NB4 (cell line): ENCODE measurements at regions not wholly inside any gene's neighbourhood (a gene's known extent, or its start where the extent isn't known, plus 50 kb on each side); places are given as distances from the start of the nearest gene placed in this dataset.

Experiments
- DNase-seq: peaks from one replicate; pipeline ENCODE4 v3.0.0; 2010; ENCODE audit warnings: low read depth
- H3K4me3 ChIP-seq: one replicate; pipeline ENCODE4 v1.5.1; 2011; ENCODE audit warnings: mild to moderate bottlenecking, low read depth, low read length, moderate library complexity
- CTCF ChIP-seq: IDR thresholded peaks from one replicate; pipeline ENCODE4 v1.5.1; 2012; ENCODE audit warnings: low read depth, low read length
- MYC ChIP-seq: IDR thresholded peaks from 2 replicates; pipeline ENCODE4 v1.6.1; 2011; ENCODE audit warnings: low read depth, low read length
- POLR2A ChIP-seq: IDR thresholded peaks from 2 replicates; pipeline ENCODE4 v1.6.1; 2011; ENCODE audit warnings: mild to moderate bottlenecking; ENCODE audit not compliant: insufficient read length; ENCODE audit errors: extremely low read depth
- TF ChIP-seq, protein P1 (sequence below): IDR thresholded peaks from 2 replicates; pipeline ENCODE4 v1.6.1; 2011; ENCODE audit warnings: low read depth, low read length

GRCh38 chr9:6098431-6098830, 83.0 kb upstream of the RANBP6 start:
- DNase-seq, result no peak
- H3K4me3 ChIP-seq, result no peak overlapping the region
- TF ChIP-seq MYC, result no peak

- no peak overlapping the region for H3K4me3 ChIP-seq
- DNase-seq, result no peak
- TF ChIP-seq POLR2A (no peak), CTCF (no peak), MYC (no peak)
- TF ChIP-seq, protein P1, sequence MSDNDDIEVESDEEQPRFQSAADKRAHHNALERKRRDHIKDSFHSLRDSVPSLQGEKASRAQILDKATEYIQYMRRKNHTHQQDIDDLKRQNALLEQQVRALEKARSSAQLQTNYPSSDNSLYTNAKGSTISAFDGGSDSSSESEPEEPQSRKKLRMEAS, result no peak
Measured at GRCh38 chr9:6096821-6097220, 81.4 kb upstream of the RANBP6 start.

- DNase-seq, result no peak
- no peak overlapping the region for H3K4me3 ChIP-seq
- TF ChIP-seq CTCF (no peak), POLR2A (no peak), MYC (no peak)
- TF ChIP-seq, protein P1, result no peak
Measured at GRCh38 chr9:6090277-6091210, 75.1 kb upstream of the RANBP6 start.

- TF ChIP-seq POLR2A (no peak), CTCF (no peak), MYC (no peak)
- TF ChIP-seq, protein P1, result no peak
- no peak for DNase-seq
Measured at GRCh38 chr9:6089300-6089699, 73.9 kb upstream of the RANBP6 start.

GRCh38 chr9:6086006-6086655, 70.7 kb upstream of the RANBP6 start:
- TF ChIP-seq, protein P1, result no peak
- TF ChIP-seq MYC, result no peak
- no peak for TF ChIP-seq POLR2A
- TF ChIP-seq CTCF, result no peak
- H3K4me3 ChIP-seq, result no peak overlapping the region
- DNase-seq, result no peak

More at GRCh38 chr9:6089300-6089699, 73.9 kb upstream of the RANBP6 start:
- H3K4me3 ChIP-seq, result no peak overlapping the region

GRCh38 chr9:6080154-6080716, 64.8 kb upstream of the RANBP6 start:
- peak; percentile 70 for TF ChIP-seq MYC
- peak; percentile 24 for TF ChIP-seq POLR2A
- TF ChIP-seq CTCF, result no peak
- TF ChIP-seq, protein P1, result peak; percentile 75
- DNase-seq, result peak; percentile 99
- peak overlapping the region; percentile 55 for H3K4me3 ChIP-seq
